ENCODE measurements at regions not wholly inside any gene's neighbourhood (a gene's known extent, or its start where the extent isn't known, plus 50 kb on each side); places are given as distances from the start of the nearest gene placed in this dataset.

GRCh38 chr5:156178117-156178516 lies 148.8 kb upstream of the SGCD start:
- TF ChIP-seq CTCF (IDR thresholded peaks at IDR 0.05) (no peak), ZNF263 (CRISPR knock-in tag; IDR thresholded peaks at IDR 0.05; ENCODE audit: low read depth) (no peak), CREB1 (CRISPR knock-in tag; IDR thresholded peaks at IDR 0.05) (no peak), ATF2 (CRISPR knock-in tag; IDR thresholded peaks at IDR 0.05; ENCODE audit: borderline replicate concordance, low read depth) (no peak), PREB (CRISPR knock-in tag; IDR thresholded peaks at IDR 0.05; ENCODE audit: borderline replicate concordance) (no peak), RELA (CRISPR knock-in tag; IDR thresholded peaks at IDR 0.05; ENCODE audit: borderline replicate concordance) (no peak), NR3C1 (CRISPR knock-in tag; conservative IDR thresholded peaks at IDR 0.05; ENCODE audit: low read depth) (no peak), USF2 (CRISPR knock-in tag; IDR thresholded peaks at IDR 0.05) (no peak), KAT7 (CRISPR knock-in tag; IDR thresholded peaks at IDR 0.05; ENCODE audit: borderline replicate concordance) (no peak), FOXJ3 (CRISPR knock-in tag; IDR thresholded peaks at IDR 0.05; ENCODE audit: borderline replicate concordance) (no peak)
